GM06990 (cell line): ENCODE measurements at regions not wholly inside any gene's neighbourhood (a gene's known extent, or its start where the extent isn't known, plus 50 kb on each side); places are given as distances from the start of the nearest gene placed in this dataset.

Source experiments
- DNase-seq: peaks from one replicate; pipeline ENCODE4 v3.0.0-alpha.2; 2011; ENCODE audit not compliant: insufficient read length; ENCODE audit errors: extremely low read depth
- H3K27me3 ChIP-seq: replicated peaks from 2 replicates; pipeline ENCODE4 v1.6.0; 2011; ENCODE audit warnings: low read length; ENCODE audit not compliant: control insufficient read depth, insufficient read depth
- H3K36me3 ChIP-seq: 2 replicates; pipeline ENCODE4 v1.5.1; 2011; ENCODE audit warnings: low read length; ENCODE audit not compliant: control insufficient read depth, insufficient read depth
- H3K4me3 ChIP-seq: replicated peaks from 2 replicates; pipeline ENCODE4 v1.5.1; 2011; ENCODE audit warnings: low read depth, mild to moderate bottlenecking, control low read depth, low read length
- CTCF ChIP-seq: IDR thresholded peaks from 2 replicates; pipeline ENCODE4 v1.5.1; 2011; ENCODE audit warnings: low read length, control low read depth, mild to moderate bottlenecking, inconsistent platforms; ENCODE audit not compliant: insufficient read depth, poor library complexity, severe bottlenecking

DNA sequence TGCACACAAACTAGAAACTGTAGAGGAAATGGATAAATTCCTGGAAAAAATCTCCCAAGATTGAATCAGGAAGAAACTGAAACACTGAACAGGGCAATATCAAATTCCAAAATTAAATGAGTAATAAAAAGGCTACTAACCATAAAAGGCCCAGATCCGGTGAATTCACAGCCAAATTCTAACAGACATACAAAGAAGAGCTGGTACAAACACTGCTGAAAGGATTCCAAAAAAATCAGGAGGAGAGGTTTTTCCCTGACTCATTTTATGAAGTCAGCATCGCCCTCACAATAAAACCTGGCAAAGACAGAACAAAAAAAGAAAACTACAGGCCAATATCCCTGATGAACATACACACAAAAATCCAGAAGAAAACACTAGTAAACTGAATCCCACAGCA, 462.4 kb upstream of the THBS1 start:
- H3K36me3 ChIP-seq = no peaks in the 10 kb centered on the region
- H3K4me3 ChIP-seq = no peak overlapping the region
- TF ChIP-seq CTCF = no peak
- no peaks in the 10 kb centered on the region; the same call in 1 of the 2 replicates for H3K27me3 ChIP-seq
- no peak for DNase-seq

- Histone ChIP-seq H3K36me3 (no peaks in the 10 kb centered on the region), H3K27me3 (no peaks in the 10 kb centered on the region; the same call in none of the 2 replicates), H3K4me3 (no peak overlapping the region)
- DNase-seq = no peak
- TF ChIP-seq CTCF = no peak
Measured at GRCh38 chr15:39124155-39124552, 456.7 kb upstream of the THBS1 start.

GRCh38 chr15:39124553-39125171, 456.2 kb upstream of the THBS1 start:
- Histone ChIP-seq H3K27me3 (no peaks in the 10 kb centered on the region; the same call in none of the 2 replicates), H3K4me3 (no peak overlapping the region), H3K36me3 (no peaks in the 10 kb centered on the region)
- TF ChIP-seq CTCF = no peak
- no peak for DNase-seq

- Histone ChIP-seq H3K27me3 (no peaks in the 10 kb centered on the region; the same call in none of the 2 replicates), H3K4me3 (no peak overlapping the region), H3K36me3 (no peaks in the 10 kb centered on the region)
- no peak for DNase-seq
- TF ChIP-seq CTCF = no peak
Measured at GRCh38 chr15:39125226-39125625, 455.7 kb upstream of the THBS1 start.

- Histone ChIP-seq H3K36me3 (no peaks in the 10 kb centered on the region), H3K27me3 (no peaks in the 10 kb centered on the region; the same call in none of the 2 replicates), H3K4me3 (no peak overlapping the region)
- no peak for DNase-seq
- peak; percentile 78 for TF ChIP-seq CTCF
Measured at GRCh38 chr15:39125904-39126303, 455.0 kb upstream of the THBS1 start.

GRCh38 chr15:39127151-39127790, 453.6 kb upstream of the THBS1 start:
- DNase-seq = no peak

More at GRCh38 chr15:39127151-39127790, 453.6 kb upstream of the THBS1 start:
- no peak for TF ChIP-seq CTCF
- Histone ChIP-seq H3K36me3 (no peaks in the 10 kb centered on the region), H3K27me3 (no peaks in the 10 kb centered on the region; the same call in 1 of the 2 replicates), H3K4me3 (no peak overlapping the region)
